ENCODE measurements at regions not wholly inside any gene's neighbourhood (a gene's known extent, or its start where the extent isn't known, plus 50 kb on each side); places are given as distances from the start of the nearest gene placed in this dataset.

DNA sequence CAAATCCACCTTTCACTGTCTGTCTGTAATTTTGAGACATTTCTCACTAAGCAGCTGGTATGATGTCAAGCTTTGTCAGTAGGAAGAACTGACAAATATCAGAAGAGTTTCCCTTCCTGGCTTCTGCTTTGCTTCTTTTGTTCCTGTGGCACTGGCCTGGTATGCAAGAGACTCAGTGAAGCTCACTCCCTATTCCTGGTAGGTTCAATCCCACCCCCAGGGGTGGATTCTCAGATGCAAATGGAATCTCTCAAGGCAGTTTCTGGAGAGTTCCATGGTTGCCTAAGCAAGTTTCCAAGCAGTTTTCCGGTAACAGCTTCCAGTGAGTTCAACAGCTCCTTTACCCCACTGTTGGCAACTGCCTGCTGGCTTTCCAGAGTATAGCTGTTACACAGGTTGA is 683.4 kb downstream of the PTPRC start:
- DNase-seq (ENCODE audit: insufficient read length, low spot score) (no peak), FAIRE-seq (no peak)
- TF ChIP-seq TAF1 (IDR thresholded peaks at IDR 0.05; ENCODE audit: low read depth, low read length) (no peak), SPI1 (IDR thresholded peaks at IDR 0.05; ENCODE audit: low read depth, low read length) (no peak), POU2F2 (IDR thresholded peaks at IDR 0.05; ENCODE audit: low read depth, low read length) (no peak)

DNA sequence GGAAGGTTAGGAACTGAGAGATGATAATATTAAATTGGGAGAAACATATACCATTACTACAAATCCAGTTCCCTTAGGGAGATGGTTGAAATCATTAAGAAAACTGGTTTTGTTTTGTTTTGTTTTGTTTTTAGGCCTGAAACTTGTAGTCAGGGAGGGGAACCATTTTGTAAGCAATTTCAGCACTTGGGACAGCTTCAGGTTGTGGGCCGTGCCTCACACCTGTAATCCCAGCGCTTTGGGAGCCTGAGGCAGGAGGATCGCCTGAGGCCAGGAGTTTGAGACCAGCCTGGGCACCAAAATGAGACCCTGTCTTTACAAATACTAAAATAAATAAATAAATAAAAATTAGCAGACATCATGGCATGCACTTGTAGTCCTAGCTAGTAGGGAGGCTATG is 694.3 kb upstream of the NR5A2 start:
- FAIRE-seq (no peak), DNase-seq (ENCODE audit: insufficient read length, low spot score) (no peak)
- TF ChIP-seq POU2F2 (IDR thresholded peaks at IDR 0.05; ENCODE audit: low read depth, low read length) (no peak), POLR2A (IDR thresholded peaks at IDR 0.05; ENCODE audit: low read depth, low read length) (no peak), SPI1 (IDR thresholded peaks at IDR 0.05; ENCODE audit: low read depth, low read length) (no peak), TAF1 (IDR thresholded peaks at IDR 0.05; ENCODE audit: low read depth, low read length) (no peak), PAX5 (IDR thresholded peaks at IDR 0.05; ENCODE audit: insufficient read depth, low read length, severe bottlenecking) (no peak), POLR2AphosphoS5 (IDR thresholded peaks at IDR 0.05; ENCODE audit: low read depth, low read length) (no peak)

DNA sequence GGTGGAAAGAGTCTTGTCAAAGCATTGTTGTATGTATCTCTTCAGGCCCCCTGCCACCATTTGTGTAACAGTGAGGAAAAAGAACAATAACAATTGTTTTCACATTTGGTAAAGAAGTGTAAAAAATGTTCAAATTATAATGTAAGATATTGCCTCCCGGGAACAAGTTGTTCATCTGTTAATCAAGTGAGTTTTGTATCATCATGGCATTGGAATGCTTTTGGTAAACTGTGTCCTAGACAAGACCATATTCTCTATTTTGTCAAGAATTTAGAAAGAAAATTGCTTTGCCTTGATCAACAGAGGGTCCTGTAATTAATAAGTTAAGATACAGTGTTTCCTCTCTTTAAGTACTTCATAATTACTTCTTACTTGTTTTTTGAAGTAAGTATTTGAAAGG is 692.0 kb upstream of the NR5A2 start:
- DNase-seq (ENCODE audit: insufficient read length, low spot score), result no peak
- no peak for FAIRE-seq
- TF ChIP-seq TAF1 (IDR thresholded peaks at IDR 0.05; ENCODE audit: low read depth, low read length), result no peak
- TF ChIP-seq POLR2A (IDR thresholded peaks at IDR 0.05; ENCODE audit: low read depth, low read length), result no peak
- TF ChIP-seq SPI1 (IDR thresholded peaks at IDR 0.05; ENCODE audit: low read depth, low read length), result no peak
- TF ChIP-seq POU2F2 (IDR thresholded peaks at IDR 0.05; ENCODE audit: low read depth, low read length), result no peak

GRCh38 chr1:199336745-199337640 is 690.5 kb upstream of the NR5A2 start:
- no peak for DNase-seq (ENCODE audit: insufficient read length, low spot score)
- TF ChIP-seq TAF1 (IDR thresholded peaks at IDR 0.05; ENCODE audit: low read depth, low read length), result no peak
- TF ChIP-seq PAX5 (IDR thresholded peaks at IDR 0.05; ENCODE audit: insufficient read depth, low read length, severe bottlenecking), result no peak
- TF ChIP-seq POU2F2 (IDR thresholded peaks at IDR 0.05; ENCODE audit: low read depth, low read length), result no peak
- TF ChIP-seq POLR2A (IDR thresholded peaks at IDR 0.05; ENCODE audit: low read depth, low read length), result no peak
- no peak for TF ChIP-seq SPI1 (IDR thresholded peaks at IDR 0.05; ENCODE audit: low read depth, low read length)
- no peak for TF ChIP-seq POLR2AphosphoS5 (IDR thresholded peaks at IDR 0.05; ENCODE audit: low read depth, low read length)
- FAIRE-seq, result no peak

DNA sequence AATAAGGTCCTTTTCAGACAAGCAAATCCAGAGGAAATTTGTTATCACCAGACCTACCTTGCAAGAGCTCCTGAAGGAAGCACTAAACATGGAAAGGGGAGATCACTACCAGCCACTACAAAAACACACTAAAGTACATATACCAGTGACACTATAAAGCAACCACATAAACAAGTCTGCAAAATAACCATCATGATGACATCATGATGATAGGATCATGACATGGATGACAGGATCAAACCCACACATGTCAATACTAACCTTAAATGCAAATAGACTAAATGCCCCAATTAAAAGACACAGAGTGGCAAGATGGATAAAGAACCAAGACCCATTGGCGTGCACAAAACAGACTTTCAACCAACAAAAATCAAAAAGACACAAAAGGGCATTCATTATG is 688.8 kb upstream of the NR5A2 start:
- TF ChIP-seq SPI1 (IDR thresholded peaks at IDR 0.05; ENCODE audit: low read depth, low read length), result no peak
- TF ChIP-seq TAF1 (IDR thresholded peaks at IDR 0.05; ENCODE audit: low read depth, low read length), result no peak
- no peak for TF ChIP-seq PAX5 (IDR thresholded peaks at IDR 0.05; ENCODE audit: insufficient read depth, low read length, severe bottlenecking)
- TF ChIP-seq POU2F2 (IDR thresholded peaks at IDR 0.05; ENCODE audit: low read depth, low read length), result no peak
- TF ChIP-seq POLR2AphosphoS5 (IDR thresholded peaks at IDR 0.05; ENCODE audit: low read depth, low read length), result no peak
- no peak for TF ChIP-seq POLR2A (IDR thresholded peaks at IDR 0.05; ENCODE audit: low read depth, low read length)
- DNase-seq (ENCODE audit: insufficient read length, low spot score), result no peak
- FAIRE-seq, result no peak

GRCh38 chr1:199352351-199352750 is 675.2 kb upstream of the NR5A2 start:
- FAIRE-seq (no peak), DNase-seq (ENCODE audit: insufficient read length, low spot score) (no peak)
- TF ChIP-seq POLR2AphosphoS5 (IDR thresholded peaks at IDR 0.05; ENCODE audit: low read depth, low read length), result no peak

GRCh38 chr1:199353906-199354305 is 673.6 kb upstream of the NR5A2 start:
- no peak for TF ChIP-seq POLR2A (IDR thresholded peaks at IDR 0.05; ENCODE audit: low read depth, low read length)
- no peak for TF ChIP-seq PAX5 (IDR thresholded peaks at IDR 0.05; ENCODE audit: insufficient read depth, low read length, severe bottlenecking)
- TF ChIP-seq TAF1 (IDR thresholded peaks at IDR 0.05; ENCODE audit: low read depth, low read length), result no peak
- TF ChIP-seq POLR2AphosphoS5 (IDR thresholded peaks at IDR 0.05; ENCODE audit: low read depth, low read length), result no peak
- no peak for TF ChIP-seq SPI1 (IDR thresholded peaks at IDR 0.05; ENCODE audit: low read depth, low read length)
- no peak for TF ChIP-seq POU2F2 (IDR thresholded peaks at IDR 0.05; ENCODE audit: low read depth, low read length)
- FAIRE-seq (no peak), DNase-seq (ENCODE audit: insufficient read length, low spot score) (no peak)

- DNase-seq (ENCODE audit: insufficient read length, low spot score), result no peak
- no peak for FAIRE-seq
- no peak for TF ChIP-seq TAF1 (IDR thresholded peaks at IDR 0.05; ENCODE audit: low read depth, low read length)
- no peak for TF ChIP-seq POLR2AphosphoS5 (IDR thresholded peaks at IDR 0.05; ENCODE audit: low read depth, low read length)
- TF ChIP-seq PAX5 (IDR thresholded peaks at IDR 0.05; ENCODE audit: insufficient read depth, low read length, severe bottlenecking), result no peak
- no peak for TF ChIP-seq POU2F2 (IDR thresholded peaks at IDR 0.05; ENCODE audit: low read depth, low read length)
- no peak for TF ChIP-seq SPI1 (IDR thresholded peaks at IDR 0.05; ENCODE audit: low read depth, low read length)
- no peak for TF ChIP-seq POLR2A (IDR thresholded peaks at IDR 0.05; ENCODE audit: low read depth, low read length)
These were observed 670.9 kb upstream of the NR5A2 start for GRCh38 chr1:199356561-199356960.

DNA sequence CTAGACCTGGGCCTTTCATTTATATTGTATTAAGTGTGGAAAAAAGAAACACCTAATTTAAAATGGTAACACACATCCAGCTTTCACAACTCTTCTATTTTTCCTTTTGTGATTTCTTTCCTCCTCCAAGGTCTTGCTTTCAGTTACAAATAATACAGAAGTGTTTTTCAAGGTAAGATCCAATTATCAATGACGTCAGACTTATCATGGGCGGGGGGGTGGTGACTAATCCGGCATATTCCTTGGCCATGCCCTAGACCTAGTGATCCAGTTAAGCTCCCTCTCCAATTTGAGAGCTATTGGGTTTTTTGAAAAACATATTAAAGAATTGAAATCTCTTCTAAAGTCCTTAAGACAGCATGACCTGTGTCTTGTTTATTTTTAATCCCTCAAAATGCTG is 669.9 kb upstream of the NR5A2 start:
- FAIRE-seq, result no peak
- DNase-seq (ENCODE audit: insufficient read length, low spot score), result no peak
- TF ChIP-seq POU2F2 (IDR thresholded peaks at IDR 0.05; ENCODE audit: low read depth, low read length), result no peak
- TF ChIP-seq TAF1 (IDR thresholded peaks at IDR 0.05; ENCODE audit: low read depth, low read length), result no peak
- TF ChIP-seq POLR2A (IDR thresholded peaks at IDR 0.05; ENCODE audit: low read depth, low read length), result no peak
- TF ChIP-seq POLR2AphosphoS5 (IDR thresholded peaks at IDR 0.05; ENCODE audit: low read depth, low read length), result no peak
- TF ChIP-seq PAX5 (IDR thresholded peaks at IDR 0.05; ENCODE audit: insufficient read depth, low read length, severe bottlenecking), result no peak
- TF ChIP-seq SPI1 (IDR thresholded peaks at IDR 0.05; ENCODE audit: low read depth, low read length), result no peak

DNA sequence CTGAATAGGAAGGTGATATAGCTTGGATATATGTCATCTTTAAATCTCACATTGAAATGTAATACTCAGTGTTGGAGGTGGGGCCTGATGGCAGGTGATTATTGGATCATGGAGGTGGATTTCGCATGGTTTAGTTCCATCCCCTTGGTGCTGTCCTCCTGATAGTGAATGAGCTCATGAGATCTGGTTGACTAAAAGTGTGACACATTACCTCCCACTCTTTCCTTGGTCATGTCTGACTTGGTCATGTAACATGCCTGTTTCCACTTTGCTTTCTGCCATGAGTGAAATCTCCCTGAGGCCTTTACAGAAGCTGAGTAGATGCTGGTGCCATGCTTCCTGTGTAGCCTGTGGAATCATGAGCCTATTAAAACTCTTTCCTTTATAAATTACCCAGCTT is 664.5 kb upstream of the NR5A2 start:
- no peak for FAIRE-seq
- TF ChIP-seq TAF1 (IDR thresholded peaks at IDR 0.05; ENCODE audit: low read depth, low read length), result no peak
- TF ChIP-seq POLR2A (IDR thresholded peaks at IDR 0.05; ENCODE audit: low read depth, low read length), result no peak
- no peak for TF ChIP-seq POU2F2 (IDR thresholded peaks at IDR 0.05; ENCODE audit: low read depth, low read length)
- TF ChIP-seq SPI1 (IDR thresholded peaks at IDR 0.05; ENCODE audit: low read depth, low read length), result no peak
- TF ChIP-seq POLR2AphosphoS5 (IDR thresholded peaks at IDR 0.05; ENCODE audit: low read depth, low read length), result no peak
- no peak for TF ChIP-seq PAX5 (IDR thresholded peaks at IDR 0.05; ENCODE audit: insufficient read depth, low read length, severe bottlenecking)
- DNase-seq (ENCODE audit: insufficient read length, low spot score), result no peak
